ENCODE measurements at regions not wholly inside any gene's neighbourhood (a gene's known extent, or its start where the extent isn't known, plus 50 kb on each side); places are given as distances from the start of the nearest gene placed in this dataset.

DNA sequence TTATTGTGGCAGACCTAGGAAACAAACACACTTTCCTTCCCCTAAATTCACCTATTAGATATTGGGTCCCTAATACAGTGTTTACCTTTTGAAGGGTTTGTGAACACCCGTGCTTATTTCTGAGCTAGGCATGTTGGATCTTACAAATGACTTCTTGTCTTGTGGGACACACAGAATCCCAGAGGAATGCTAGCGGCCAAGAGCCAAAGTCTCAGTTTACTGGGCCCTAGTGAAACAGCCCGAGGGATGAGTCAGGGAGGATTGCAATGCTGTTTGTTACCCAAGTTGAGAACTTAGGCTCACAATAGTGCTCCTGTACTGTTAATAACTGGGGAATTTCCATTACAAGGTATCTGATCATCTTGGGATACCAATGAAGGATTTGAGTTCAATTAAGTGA lies 100.1 kb upstream of the AKT3 start:
- TF ChIP-seq TAF1 (CRISPR knock-in tag; IDR thresholded peaks at IDR 0.05) (no peak), TEAD2 (CRISPR knock-in tag; IDR thresholded peaks at IDR 0.05) (no peak)
- TF ChIP-seq, protein P1, sequence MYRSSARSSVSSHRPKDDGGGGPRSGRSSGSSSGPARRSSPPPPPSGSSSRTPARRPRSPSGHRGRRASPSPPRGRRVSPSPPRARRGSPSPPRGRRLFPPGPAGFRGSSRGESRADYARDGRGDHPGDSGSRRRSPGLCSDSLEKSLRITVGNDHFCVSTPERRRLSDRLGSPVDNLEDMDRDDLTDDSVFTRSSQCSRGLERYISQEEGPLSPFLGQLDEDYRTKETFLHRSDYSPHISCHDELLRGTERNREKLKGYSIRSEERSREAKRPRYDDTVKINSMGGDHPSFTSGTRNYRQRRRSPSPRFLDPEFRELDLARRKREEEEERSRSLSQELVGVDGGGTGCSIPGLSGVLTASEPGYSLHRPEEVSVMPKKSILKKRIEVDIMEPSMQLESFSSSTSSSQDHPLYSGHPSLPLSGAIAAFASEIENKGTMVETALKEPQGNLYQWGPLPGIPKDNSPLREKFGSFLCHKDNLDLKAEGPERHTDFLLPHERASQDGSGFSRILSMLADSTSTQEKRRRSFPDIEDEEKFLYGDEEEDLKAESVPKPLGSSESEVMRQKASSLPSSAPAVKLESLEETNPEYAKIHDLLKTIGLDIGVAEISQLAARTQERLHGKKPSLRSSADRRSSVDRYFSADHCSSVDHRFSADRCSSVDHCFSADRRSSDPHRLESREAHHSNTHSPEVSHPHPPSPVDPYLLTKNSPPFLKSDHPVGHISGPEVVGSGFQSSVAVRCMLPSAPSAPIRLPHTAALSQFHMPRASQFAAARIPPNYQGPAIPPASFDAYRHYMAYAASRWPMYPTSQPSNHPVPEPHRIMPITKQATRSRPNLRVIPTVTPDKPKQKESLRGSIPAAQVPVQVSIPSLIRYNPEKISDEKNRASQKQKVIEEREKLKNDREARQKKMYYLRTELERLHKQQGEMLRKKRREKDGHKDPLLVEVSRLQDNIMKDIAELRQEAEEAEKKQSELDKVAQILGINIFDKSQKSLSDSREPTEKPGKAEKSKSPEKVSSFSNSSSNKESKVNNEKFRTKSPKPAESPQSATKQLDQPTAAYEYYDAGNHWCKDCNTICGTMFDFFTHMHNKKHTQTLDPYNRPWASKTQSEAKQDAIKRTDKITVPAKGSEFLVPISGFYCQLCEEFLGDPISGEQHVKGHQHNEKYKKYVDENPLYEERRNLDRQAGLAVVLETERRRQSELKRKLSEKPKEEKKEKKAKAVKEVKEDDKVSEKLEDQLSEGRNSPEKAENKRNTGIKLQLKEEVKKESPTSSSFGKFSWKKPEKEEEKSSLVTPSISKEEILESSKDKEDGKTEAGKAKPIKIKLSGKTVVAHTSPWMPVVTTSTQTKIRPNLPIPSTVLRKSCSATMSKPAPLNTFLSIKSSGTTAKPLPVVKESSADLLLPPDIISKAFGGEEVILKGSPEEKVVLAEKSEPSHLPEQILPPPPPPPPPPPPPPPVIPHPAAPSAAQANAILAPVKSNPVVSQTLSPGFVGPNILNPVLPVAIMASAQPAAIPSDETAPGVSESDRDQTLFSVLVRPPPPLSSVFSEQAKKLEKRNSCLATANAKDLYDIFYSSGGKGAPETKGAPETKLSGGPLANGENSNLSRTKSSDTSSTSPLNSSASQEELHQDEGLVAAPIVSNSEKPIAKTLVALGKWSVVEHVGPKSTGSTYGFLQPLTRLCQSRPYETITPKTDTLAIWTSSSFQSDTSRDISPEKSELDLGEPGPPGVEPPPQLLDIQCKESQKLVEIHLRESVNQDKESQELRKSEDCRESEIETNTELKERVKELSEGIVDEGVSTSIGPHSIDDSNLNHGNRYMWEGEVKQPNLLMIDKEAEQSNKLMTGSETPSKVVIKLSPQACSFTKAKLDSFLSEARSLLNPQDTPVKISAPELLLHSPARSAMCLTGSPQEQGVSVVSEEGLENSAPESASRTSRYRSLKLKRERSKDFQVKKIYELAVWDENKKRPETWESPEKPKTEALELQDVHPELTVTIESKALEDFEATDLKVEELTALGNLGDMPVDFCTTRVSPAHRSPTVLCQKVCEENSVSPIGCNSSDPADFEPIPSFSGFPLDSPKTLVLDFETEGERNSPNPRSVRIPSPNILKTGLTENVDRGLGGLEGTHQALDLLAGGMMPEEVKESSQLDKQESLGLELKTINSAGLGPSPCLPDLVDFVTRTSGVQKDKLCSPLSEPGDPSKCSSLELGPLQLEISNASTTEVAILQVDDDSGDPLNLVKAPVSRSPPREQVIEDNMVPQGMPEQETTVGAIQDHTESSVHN (CRISPR knock-in tag; IDR thresholded peaks at IDR 0.05) = no peak

Measured in HepG2 (cell line).